ENCODE measurements at regions not wholly inside any gene's neighbourhood (a gene's known extent, or its start where the extent isn't known, plus 50 kb on each side); places are given as distances from the start of the nearest gene placed in this dataset.

DNA sequence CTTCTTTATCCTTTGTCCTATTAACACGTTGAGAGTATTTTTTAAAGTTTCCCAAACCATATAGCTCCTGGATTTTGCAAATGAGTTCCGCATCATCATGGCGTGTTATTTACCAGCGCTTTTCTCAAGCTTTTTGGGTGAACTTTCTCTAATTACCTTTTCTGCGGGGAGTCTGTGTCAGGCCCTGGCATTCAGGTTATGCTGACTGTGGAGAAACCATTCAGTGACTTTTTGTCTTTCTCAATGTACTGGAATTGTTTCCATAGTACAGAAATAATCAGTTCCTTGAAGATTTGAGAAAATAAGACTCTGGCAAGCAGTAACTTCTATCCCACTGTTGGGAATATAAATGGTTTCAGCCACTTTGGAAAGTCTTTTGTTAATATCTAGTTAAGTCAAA lies 115.3 kb downstream of the CDH26 start:
- Histone ChIP-seq H3K27ac (ENCODE audit: insufficient read depth, low read length) (no peak overlapping the region), H3K56ac (ENCODE audit: extremely low read depth, insufficient read depth, low read length) (no peak overlapping the region), H3K4me3 (ENCODE audit: insufficient read depth, low read depth, low read length) (no peak overlapping the region), H3K4me1 (ENCODE audit: control insufficient read depth, insufficient read depth, low read length) (no peaks in the 10 kb centered on the region), H3K4ac (ENCODE audit: low read depth, low read length) (no peak overlapping the region), H4K91ac (ENCODE audit: insufficient read depth, low read depth, low read length) (no peak overlapping the region), H2BK5ac (ENCODE audit: low read depth, low read length, poor library complexity, severe bottlenecking) (no peak overlapping the region), H4K8ac (ENCODE audit: low read depth in 2 of 2, low read length in 2 of 2) (no peak overlapping the region), H2BK15ac (ENCODE audit: low read depth, low read length) (no peak overlapping the region), H2BK120ac (ENCODE audit: low read depth, low read length) (no peak overlapping the region), H4K5ac (ENCODE audit: low read depth, low read length) (no peak overlapping the region), H2AK5ac (ENCODE audit: low read depth, low read length) (no peak overlapping the region), H3K18ac (ENCODE audit: low read depth, low read length) (no peak overlapping the region), H3K9me1 (ENCODE audit: insufficient read depth, low read length) (no peaks in the 10 kb centered on the region), H3K14ac (replicated peaks; ENCODE audit: low read depth, low read length) (no peak overlapping the region), H2AK9ac (replicated peaks; ENCODE audit: low read depth, low read length, poor library complexity) (no peak overlapping the region), H3K4me2 (ENCODE audit: low read depth, low read length) (no peak overlapping the region), H3K36me3 (ENCODE audit: control insufficient read depth, insufficient read depth, low read length) (no peaks in the 10 kb centered on the region), H3K23ac (ENCODE audit: low read depth, low read length) (no peak overlapping the region), H3K9ac (ENCODE audit: low read depth, low read length) (no peak overlapping the region), H4K20me1 (ENCODE audit: insufficient read depth, low read length) (no peaks in the 10 kb centered on the region), H3K27me3 (ENCODE audit: control insufficient read depth, insufficient read depth, low read length) (peaks cover 19% of the 10 kb centered on the region), H3K9me3 (ENCODE audit: control insufficient read depth, insufficient read depth, low read length) (no peaks in the 10 kb centered on the region), H2AFZ (replicated peaks; ENCODE audit: low read length, poor library complexity) (no peak overlapping the region), H3K79me1 (ENCODE audit: low read depth in 1 of 2, low read length in 2 of 2) (no peaks in the 10 kb centered on the region), H2BK20ac (ENCODE audit: low read depth, low read length) (no peak overlapping the region)
- TF ChIP-seq CEBPB (IDR thresholded peaks at IDR 0.05; ENCODE audit: low read depth, low read length) = no peak
- TF ChIP-seq MAFK (IDR thresholded peaks at IDR 0.05; ENCODE audit: low read depth, low read length) = no peak
- no peak for TF ChIP-seq RFX5 (IDR thresholded peaks at IDR 0.05; ENCODE audit: low read depth, low read length)
- no peak for TF ChIP-seq CTCF (conservative IDR thresholded peaks at IDR 0.05; ENCODE audit: low read depth, low read length)
- ChIA-PET CTCF (interaction anchor here (0.7 kb wide), 1 partner anchor 198 kb away, joined by 5 read pairs; no protein-coding TSS in a partner anchor), POLR2A (ENCODE audit: unreplicated experiment) (no interaction called here)
- 84% methylated on average over 3 of the region's 5 CpGs; no CpG with 5 or more reads in 1 of the 2 experiments for WGBS, 2 experiments (ENCODE audit: extremely low coverage in 2 of 2, insufficient read length in 1 of 2)
- BruUV-seq (replicated peaks) = no TSS peak
- ATAC-seq (ENCODE audit: low read depth) = no peak
- DNase-seq = no peak
- dilution Hi-C loops (cut with HindIII; ENCODE audit: low sequenced_read_pairs, unreplicated experiment) = no loop called here
- in situ Hi-C loops (cut with MboI; ENCODE audit: low sequenced_read_pairs) = loop anchor here (25.0 kb wide), 2 partner anchors 1164 to 1814 kb away; no protein-coding TSS in a partner anchor
- intact Hi-C loops (cut with micrococcal nuclease) = no loop called here
